ENCODE measurements at regions not wholly inside any gene's neighbourhood (a gene's known extent, or its start where the extent isn't known, plus 50 kb on each side); places are given as distances from the start of the nearest gene placed in this dataset.

DNA sequence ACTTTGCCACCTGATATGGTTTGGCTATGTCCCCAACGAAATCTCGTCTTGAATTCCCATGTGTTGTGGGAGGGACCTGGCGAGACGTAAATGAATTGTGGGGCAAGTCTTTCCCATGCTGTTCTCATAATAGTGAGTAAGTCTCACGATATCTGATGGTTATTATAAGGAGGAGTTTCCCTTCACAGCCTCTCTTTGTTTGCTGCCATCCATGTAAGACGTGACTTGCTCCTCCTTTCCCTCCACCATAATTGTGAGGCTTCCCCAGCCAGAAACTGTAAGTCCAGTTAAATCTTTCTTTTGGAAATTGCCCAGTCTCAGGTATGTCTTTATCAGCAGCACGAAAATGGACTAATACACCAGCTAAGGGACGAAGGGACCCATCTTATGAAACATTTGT, 1303.3 kb downstream of the SUCLG1 start:
- TF ChIP-seq POLR2AphosphoS5 (IDR thresholded peaks at IDR 0.05) (no peak), CTCF (IDR thresholded peaks at IDR 0.05) (no peak)

Data from upper lobe of left lung (tissue), 4 donors.